NB4 (cell line): ENCODE measurements at regions not wholly inside any gene's neighbourhood (a gene's known extent, or its start where the extent isn't known, plus 50 kb on each side); places are given as distances from the start of the nearest gene placed in this dataset.

ENCODE experiments used
- MYC ChIP-seq: IDR thresholded peaks from 2 replicates; pipeline ENCODE4 v1.6.1; 2011; ENCODE audit warnings: low read depth, low read length
- TF ChIP-seq, protein P1 (sequence below): IDR thresholded peaks from one replicate; pipeline ENCODE4 v1.5.1; 2012; ENCODE audit warnings: low read depth, low read length

DNA sequence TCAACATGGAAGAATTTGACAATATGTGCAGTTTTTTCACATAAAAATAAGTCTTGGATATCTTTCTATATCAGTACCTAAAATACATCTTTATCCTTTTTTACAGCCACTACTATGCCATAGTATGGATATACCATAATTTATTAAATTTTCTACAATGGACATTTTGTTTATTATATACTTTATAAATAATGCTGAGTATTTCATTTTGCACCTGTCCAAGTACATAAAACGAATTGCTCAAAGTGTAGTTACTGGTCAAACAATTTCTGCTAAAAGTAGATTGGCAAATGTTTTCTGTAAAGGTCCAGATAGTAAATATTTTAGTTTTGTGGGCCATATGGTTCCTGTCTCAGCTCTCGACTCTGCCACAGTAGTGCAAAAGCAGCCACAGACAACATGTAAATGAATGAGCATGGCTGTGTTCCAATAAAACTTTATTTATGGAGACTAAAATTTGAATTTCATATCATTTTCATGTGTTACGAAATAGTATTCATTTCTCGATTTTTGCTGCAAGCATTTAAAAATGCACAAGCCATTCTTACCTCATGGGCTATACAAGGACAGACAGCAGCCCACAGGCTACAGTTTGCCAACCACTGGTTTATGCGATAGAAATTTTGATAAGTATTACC, 96.9 kb upstream of the STEAP1B start:
- TF ChIP-seq, protein P1, sequence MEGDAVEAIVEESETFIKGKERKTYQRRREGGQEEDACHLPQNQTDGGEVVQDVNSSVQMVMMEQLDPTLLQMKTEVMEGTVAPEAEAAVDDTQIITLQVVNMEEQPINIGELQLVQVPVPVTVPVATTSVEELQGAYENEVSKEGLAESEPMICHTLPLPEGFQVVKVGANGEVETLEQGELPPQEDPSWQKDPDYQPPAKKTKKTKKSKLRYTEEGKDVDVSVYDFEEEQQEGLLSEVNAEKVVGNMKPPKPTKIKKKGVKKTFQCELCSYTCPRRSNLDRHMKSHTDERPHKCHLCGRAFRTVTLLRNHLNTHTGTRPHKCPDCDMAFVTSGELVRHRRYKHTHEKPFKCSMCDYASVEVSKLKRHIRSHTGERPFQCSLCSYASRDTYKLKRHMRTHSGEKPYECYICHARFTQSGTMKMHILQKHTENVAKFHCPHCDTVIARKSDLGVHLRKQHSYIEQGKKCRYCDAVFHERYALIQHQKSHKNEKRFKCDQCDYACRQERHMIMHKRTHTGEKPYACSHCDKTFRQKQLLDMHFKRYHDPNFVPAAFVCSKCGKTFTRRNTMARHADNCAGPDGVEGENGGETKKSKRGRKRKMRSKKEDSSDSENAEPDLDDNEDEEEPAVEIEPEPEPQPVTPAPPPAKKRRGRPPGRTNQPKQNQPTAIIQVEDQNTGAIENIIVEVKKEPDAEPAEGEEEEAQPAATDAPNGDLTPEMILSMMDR: no peak
- TF ChIP-seq MYC: no peak
